Ishikawa (cell line): ENCODE measurements at regions not wholly inside any gene's neighbourhood (a gene's known extent, or its start where the extent isn't known, plus 50 kb on each side); places are given as distances from the start of the nearest gene placed in this dataset.

ENCODE experiments used
- CEBPB ChIP-seq: IDR thresholded peaks from 2 replicates; pipeline ENCODE4 v1.6.1; 2012
- CREB1 ChIP-seq: IDR thresholded peaks from 2 replicates; pipeline ENCODE4 v1.6.1; 2012; ENCODE audit warnings: low read depth
- EGR1 ChIP-seq: IDR thresholded peaks from 2 replicates; pipeline ENCODE4 v1.6.1; 2012
- EP300 ChIP-seq: IDR thresholded peaks from 2 replicates; pipeline ENCODE4 v1.6.1; 2012; ENCODE audit warnings: borderline replicate concordance
- FOXM1 ChIP-seq: IDR thresholded peaks from 2 replicates; pipeline ENCODE4 v1.6.1; 2012; ENCODE audit warnings: low read depth, borderline replicate concordance
- MAX ChIP-seq: IDR thresholded peaks from 2 replicates; pipeline ENCODE4 v1.6.1; 2012
- NFIC ChIP-seq: IDR thresholded peaks from 2 replicates; pipeline ENCODE4 v1.6.1; 2012
- RAD21 ChIP-seq: IDR thresholded peaks from 2 replicates; pipeline ENCODE4 v1.6.1; 2012; ENCODE audit warnings: low read depth
- REST ChIP-seq: IDR thresholded peaks from 2 replicates; pipeline ENCODE4 v1.6.1; 2012; ENCODE audit warnings: low read depth, mild to moderate bottlenecking
- TAF1 ChIP-seq: IDR thresholded peaks from 2 replicates; pipeline ENCODE4 v1.6.1; 2012; ENCODE audit warnings: low read depth, mild to moderate bottlenecking
- TCF12 ChIP-seq: IDR thresholded peaks from 2 replicates; pipeline ENCODE4 v1.6.1; 2012; ENCODE audit warnings: low read depth
- TEAD4 ChIP-seq: IDR thresholded peaks from 2 replicates; pipeline ENCODE4 v1.6.1; 2012
- USF1 ChIP-seq: IDR thresholded peaks from 2 replicates; pipeline ENCODE4 v1.6.1; 2012
- YY1 ChIP-seq: IDR thresholded peaks from 2 replicates; pipeline ENCODE4 v1.6.1; 2012; ENCODE audit warnings: low read depth
- ZBTB7A ChIP-seq: IDR thresholded peaks from 2 replicates; pipeline ENCODE4 v1.6.1; 2012; ENCODE audit warnings: low read depth

GRCh38 chr2:117737846-117738245, 76.6 kb upstream of the DDX18 start:
- TF ChIP-seq NFIC (no peak), YY1 (no peak), USF1 (no peak), CREB1 (no peak), EP300 (no peak), TCF12 (no peak), FOXM1 (no peak), CEBPB (no peak), REST (no peak), RAD21 (no peak), MAX (no peak), ZBTB7A (no peak)

GRCh38 chr2:117738991-117739839, 75.3 kb upstream of the DDX18 start:
- TF ChIP-seq NFIC (no peak), EP300 (no peak), MAX (no peak), TCF12 (no peak), CREB1 (no peak), RAD21 (no peak), ZBTB7A (no peak), REST (no peak), TAF1 (no peak), YY1 (no peak), TEAD4 (no peak), FOXM1 (no peak), EGR1 (no peak)

GRCh38 chr2:117745537-117745936, 69.0 kb upstream of the DDX18 start:
- TF ChIP-seq NFIC (no peak), EP300 (no peak), REST (no peak), TEAD4 (no peak), YY1 (no peak), USF1 (no peak), RAD21 (no peak), EGR1 (no peak), TCF12 (no peak), FOXM1 (no peak), ZBTB7A (no peak), MAX (no peak), CREB1 (no peak), CEBPB (no peak), TAF1 (no peak)

GRCh38 chr2:117755768-117756167, 58.7 kb upstream of the DDX18 start:
- TF ChIP-seq TCF12 (no peak), FOXM1 (no peak), USF1 (no peak), MAX (no peak), TEAD4 (no peak)
